HUDEP-2 (cell line): ENCODE measurements at regions not wholly inside any gene's neighbourhood (a gene's known extent, or its start where the extent isn't known, plus 50 kb on each side); places are given as distances from the start of the nearest gene placed in this dataset.
A peak's percentile ranks its signal among the peaks of the same experiment; 100 is the strongest.

ENCODE experiments used
- DNase-seq, 76 experiments: peaks; one replicate each; lab custom pipeline; 2025; ENCODE audit not compliant: unreplicated experiment in 76 of 76; lab: John Stamatoyannopoulos, UW

GRCh38 chr4:138310498-138310897 is 68.3 kb upstream of the SLC7A11 start:
- no peak for DNase-seq

GRCh38 chr4:138308356-138308755 is 66.2 kb upstream of the SLC7A11 start:
- DNase-seq = no peak

DNA sequence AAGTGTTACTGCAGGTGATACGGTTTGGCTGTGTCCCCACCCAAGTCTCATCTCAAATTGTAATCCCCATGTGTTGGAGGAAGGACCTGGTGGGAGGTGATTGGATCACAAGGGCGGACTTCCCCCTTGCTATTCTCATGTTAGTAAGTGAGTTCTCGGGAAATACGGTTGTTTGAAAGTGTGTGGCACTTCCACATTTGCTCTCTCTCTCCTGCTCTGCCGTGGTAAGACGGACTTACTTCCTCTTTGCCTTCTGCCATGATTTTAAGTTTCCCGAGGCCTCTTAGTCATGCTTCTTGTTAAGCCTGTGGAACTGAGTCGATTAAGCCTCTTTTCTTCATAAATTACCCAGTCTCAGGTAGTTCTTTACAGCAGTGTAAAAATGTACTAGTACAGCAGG is 65.2 kb upstream of the SLC7A11 start:
- peak in 1 of 76 experiments; percentile 0 for DNase-seq

GRCh38 chr4:138305050-138305449 is 62.9 kb upstream of the SLC7A11 start:
- no peak for DNase-seq

- DNase-seq = no peak
Measured at GRCh38 chr4:138301536-138301935, 59.4 kb upstream of the SLC7A11 start.

GRCh38 chr4:138300616-138301015 is 58.5 kb upstream of the SLC7A11 start:
- DNase-seq = no peak

- no peak for DNase-seq
Measured at GRCh38 chr4:138299881-138300280, 57.7 kb upstream of the SLC7A11 start.

- DNase-seq = no peak
Measured at GRCh38 chr4:138298866-138299265, 56.7 kb upstream of the SLC7A11 start.

DNA sequence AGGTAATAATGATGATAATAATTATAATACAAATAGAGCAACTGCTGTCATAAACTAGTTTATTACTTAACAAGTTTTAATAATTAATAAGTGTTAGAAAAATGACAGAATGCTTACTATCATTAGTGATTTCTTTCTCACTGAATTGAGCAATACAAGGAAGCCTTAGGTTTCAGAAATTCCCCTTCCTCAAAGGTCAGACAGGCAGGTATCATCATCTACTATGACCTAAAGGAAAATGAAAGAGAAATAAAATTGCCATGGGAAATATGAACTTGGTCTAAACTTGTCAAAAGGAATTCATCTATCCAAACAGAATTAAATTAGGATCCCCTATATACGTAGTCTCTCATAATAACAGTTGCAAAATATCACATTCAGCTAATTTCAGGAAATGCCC is 56.3 kb upstream of the SLC7A11 start:
- DNase-seq = no peak

GRCh38 chr4:138297743-138298405 is 55.7 kb upstream of the SLC7A11 start:
- DNase-seq = no peak

DNA sequence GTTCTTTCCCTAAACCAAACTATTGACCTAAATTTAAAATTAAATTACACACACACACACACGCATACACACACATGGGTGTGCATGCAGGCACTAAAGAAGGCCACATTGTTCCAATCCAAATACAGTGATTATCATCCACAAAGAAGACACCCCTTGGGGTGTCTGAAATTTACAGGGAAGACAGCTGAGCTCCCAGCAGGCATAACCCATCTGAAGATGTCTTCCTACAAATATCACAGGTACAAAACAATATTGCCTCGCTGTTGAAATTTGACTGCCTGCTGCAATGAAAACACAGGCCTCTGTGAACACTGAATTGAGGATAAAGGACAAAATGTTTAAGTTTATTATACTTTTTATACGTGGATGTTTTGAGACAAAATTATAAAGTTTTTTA is 50.2 kb upstream of the SLC7A11 start:
- DNase-seq = no peak
